Activated CD4-positive, alpha-beta memory T cell treated with anti-CD3 and anti-CD28 coated beads for 36 hours (primary cell): ENCODE measurements at regions not wholly inside any gene's neighbourhood (a gene's known extent, or its start where the extent isn't known, plus 50 kb on each side); places are given as distances from the start of the nearest gene placed in this dataset.

Source experiments
- CTCF ChIA-PET: fragments of 350-600 bp; sonication (Branson Sonifier 250); formaldehyde crosslinking; loops from one replicate; lab custom pipeline; 2021; ENCODE audit warnings: antibody characterized with exemption, inconsistent platforms; lab: Charles Lee
- POLR2A ChIA-PET: fragments of 350-600 bp; sonication (Branson Sonifier 250); formaldehyde crosslinking; loops from one replicate; lab custom pipeline; 2021; ENCODE audit warnings: antibody characterized with exemption; lab: Charles Lee
- DNase-seq: peaks from one replicate; pipeline ENCODE4 v3.0.0-alpha.2; 2020
- H3K27ac Mint-ChIP-seq: one replicate; pipeline ENCODE4 v1.8.0; 2021; ENCODE audit warnings: mixed read lengths
- H3K27me3 Mint-ChIP-seq: one replicate; pipeline ENCODE4 v1.8.0; 2021; ENCODE audit warnings: mixed read lengths
- H3K36me3 Mint-ChIP-seq: one replicate; pipeline ENCODE4 v1.8.0; 2021; ENCODE audit warnings: mixed read lengths
- H3K4me1 Mint-ChIP-seq: one replicate; pipeline ENCODE4 v1.8.0; 2021; ENCODE audit warnings: low read depth, mixed read lengths
- H3K4me3 Mint-ChIP-seq: one replicate; pipeline ENCODE4 v1.8.0; 2021; ENCODE audit warnings: mild to moderate bottlenecking, mixed read lengths
- H3K9me3 Mint-ChIP-seq: one replicate; pipeline ENCODE4 v1.8.0; 2021; ENCODE audit warnings: mixed read lengths
- intact Hi-C: fragments of 100-400 bp; cut with micrococcal nuclease; formaldehyde crosslinking; loops from one replicate; pipeline ENCODE4 v1.15.1; 2023

GRCh38 chr6:15882345-15882744 lies 219.5 kb upstream of the DTNBP1 start:
- intact Hi-C loops = no loop called here
- H3K4me1 Mint-ChIP-seq = peaks cover 26% of the 10 kb centered on the region
- peaks cover 4% of the 10 kb centered on the region for H3K27me3 Mint-ChIP-seq
- H3K36me3 Mint-ChIP-seq = no peaks in the 10 kb centered on the region
- H3K4me3 Mint-ChIP-seq = no peak overlapping the region
- H3K9me3 Mint-ChIP-seq = no peaks in the 10 kb centered on the region
- no peak overlapping the region for H3K27ac Mint-ChIP-seq
- ChIA-PET CTCF (interaction anchor here (1.3 kb wide), 2 partner anchors 191 to 301 kb away, joined by 3 to 4 read pairs; no protein-coding TSS in a partner anchor), POLR2A (no interaction called here)
- DNase-seq = no peak

GRCh38 chr6:15881150-15881549 lies 218.3 kb upstream of the DTNBP1 start:
- ChIA-PET CTCF (interaction anchor here (0.6 to 2.5 kb wide), 4 partner anchors 12 to 302 kb away, joined by 3 to 9 read pairs (median 4); no protein-coding TSS in a partner anchor), POLR2A (no interaction called here)
- H3K4me3 Mint-ChIP-seq = no peak overlapping the region

GRCh38 chr6:15880262-15880973 lies 217.6 kb upstream of the DTNBP1 start:
- CTCF ChIA-PET = interaction anchor here (0.5 to 2.5 kb wide), 13 partner anchors 12 to 303 kb away, joined by 3 to 12 read pairs (median 4); partner anchors contain the start of gene MYLIP
- POLR2A ChIA-PET = interaction anchor here (0.6 to 1.6 kb wide), 5 partner anchors 21 to 256 kb away, joined by 3 to 12 read pairs (median 5); partner anchors contain the start of gene MYLIP
- DNase-seq = no peak
- Mint-ChIP-seq H3K4me1 (peaks cover 42% of the 10 kb centered on the region), H3K27ac (peak overlapping the region; percentile 76), H3K27me3 (peaks cover 4% of the 10 kb centered on the region), H3K9me3 (no peaks in the 10 kb centered on the region), H3K4me3 (no peak overlapping the region), H3K36me3 (no peaks in the 10 kb centered on the region)
- intact Hi-C loops = loop anchor here (1.0 to 2.0 kb wide), 3 partner anchors 20 to 189 kb away; no protein-coding TSS in a partner anchor

More at GRCh38 chr6:15881150-15881549, 218.3 kb upstream of the DTNBP1 start:
- peaks cover 4% of the 10 kb centered on the region for H3K27me3 Mint-ChIP-seq
- peaks cover 35% of the 10 kb centered on the region for H3K4me1 Mint-ChIP-seq
- no peaks in the 10 kb centered on the region for H3K36me3 Mint-ChIP-seq
- no peaks in the 10 kb centered on the region for H3K9me3 Mint-ChIP-seq
- no peak overlapping the region for H3K27ac Mint-ChIP-seq
- intact Hi-C loops = loop anchor here (2.0 kb wide), 1 partner anchor 20 kb away; no protein-coding TSS in a partner anchor
- no peak for DNase-seq

GRCh38 chr6:15879371-15880261 lies 216.8 kb upstream of the DTNBP1 start:
- peaks cover 4% of the 10 kb centered on the region for H3K27me3 Mint-ChIP-seq
- CTCF ChIA-PET = interaction anchor here (0.5 to 2.5 kb wide), 12 partner anchors 12 to 304 kb away, joined by 3 to 12 read pairs (median 4); partner anchors contain the start of gene MYLIP
- H3K4me3 Mint-ChIP-seq = peak overlapping the region; percentile 33
- intact Hi-C loops = loop anchor here (1.0 to 5.0 kb wide), 4 partner anchors 21 to 258 kb away; no protein-coding TSS in a partner anchor
- peak overlapping the region; percentile 76 for H3K27ac Mint-ChIP-seq
- DNase-seq = peak; percentile 85
- no peaks in the 10 kb centered on the region for H3K9me3 Mint-ChIP-seq
- no peaks in the 10 kb centered on the region for H3K36me3 Mint-ChIP-seq
- POLR2A ChIA-PET = interaction anchor here (0.6 to 1.6 kb wide), 5 partner anchors 22 to 257 kb away, joined by 3 to 12 read pairs (median 5); partner anchors contain the start of gene MYLIP
- H3K4me1 Mint-ChIP-seq = peaks cover 42% of the 10 kb centered on the region

DNA sequence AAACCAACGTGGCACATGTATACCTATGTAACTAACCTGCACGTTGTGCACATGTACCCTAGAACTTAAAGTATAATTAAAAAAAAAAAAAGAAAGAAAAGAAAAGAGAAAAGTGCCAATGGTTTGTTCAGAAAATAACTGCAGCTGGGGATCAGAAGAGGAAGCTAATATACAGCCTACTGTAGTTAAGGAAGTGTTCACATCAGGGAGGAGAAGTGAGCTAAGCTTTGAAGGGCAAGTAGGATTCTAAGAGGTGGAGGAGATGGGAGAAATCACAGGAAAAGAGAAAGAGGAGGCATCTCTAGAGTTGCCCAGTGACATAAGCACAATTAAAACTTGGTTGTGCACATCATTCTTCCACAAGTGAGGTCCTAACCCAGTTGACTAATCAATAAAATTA lies 214.4 kb upstream of the DTNBP1 start:
- DNase-seq = no peak
- H3K4me3 Mint-ChIP-seq = no peak overlapping the region
- H3K27me3 Mint-ChIP-seq = peaks cover 6% of the 10 kb centered on the region
- no peaks in the 10 kb centered on the region for H3K9me3 Mint-ChIP-seq
- H3K36me3 Mint-ChIP-seq = no peaks in the 10 kb centered on the region
- H3K27ac Mint-ChIP-seq = no peak overlapping the region
- intact Hi-C loops = loop anchor here (2.0 to 5.0 kb wide), 2 partner anchors 40 to 260 kb away; no protein-coding TSS in a partner anchor
- H3K4me1 Mint-ChIP-seq = peaks cover 42% of the 10 kb centered on the region
- POLR2A ChIA-PET = no interaction called here
- CTCF ChIA-PET = no interaction called here

- intact Hi-C loops = loop anchor here (1.0 to 5.0 kb wide), 5 partner anchors 38 to 261 kb away; no protein-coding TSS in a partner anchor
- H3K9me3 Mint-ChIP-seq = no peaks in the 10 kb centered on the region
These were observed 213.6 kb upstream of the DTNBP1 start for GRCh38 chr6:15876406-15876805.

DNA sequence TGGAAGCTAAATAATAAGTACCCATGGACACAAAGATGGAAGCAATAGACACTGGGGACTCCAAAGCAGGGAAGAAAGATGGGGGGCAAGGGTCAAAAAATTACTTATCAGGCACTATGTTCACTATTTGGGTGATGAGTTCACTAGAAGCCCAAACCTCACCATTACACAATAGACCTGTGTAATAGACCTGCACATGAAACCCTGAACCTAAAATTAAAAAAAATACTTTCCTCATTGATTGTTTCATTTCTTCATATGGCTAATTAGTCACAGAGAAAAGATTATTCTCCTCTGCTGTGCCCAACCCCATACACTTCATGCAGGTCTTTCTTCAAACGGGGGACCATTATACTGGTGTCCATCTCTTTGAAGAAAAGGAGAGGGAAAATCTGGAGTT lies 213.0 kb upstream of the DTNBP1 start:
- no peaks in the 10 kb centered on the region for H3K36me3 Mint-ChIP-seq
- H3K4me3 Mint-ChIP-seq = no peak overlapping the region
- ChIA-PET POLR2A (interaction anchor here (0.6 to 1.2 kb wide), 3 partner anchors 23 to 253 kb away, joined by 3 to 4 read pairs (median 4); partner anchors contain the start of gene MYLIP), CTCF (interaction anchor here (1.0 kb wide), 2 partner anchors 183 to 307 kb away, joined by 3 to 5 read pairs; no protein-coding TSS in a partner anchor)
- H3K4me1 Mint-ChIP-seq = peaks cover 38% of the 10 kb centered on the region
- peaks cover 9% of the 10 kb centered on the region for H3K27me3 Mint-ChIP-seq
- intact Hi-C loops = loop anchor here (1.0 to 5.0 kb wide), 5 partner anchors 39 to 262 kb away; no protein-coding TSS in a partner anchor
- no peak for DNase-seq
- H3K27ac Mint-ChIP-seq = no peak overlapping the region
- H3K9me3 Mint-ChIP-seq = no peaks in the 10 kb centered on the region

More at GRCh38 chr6:15876406-15876805, 213.6 kb upstream of the DTNBP1 start:
- H3K4me3 Mint-ChIP-seq = no peak overlapping the region
- peak; percentile 33 for DNase-seq
- ChIA-PET CTCF (interaction anchor here (1.0 kb wide), 2 partner anchors 184 to 307 kb away, joined by 3 to 5 read pairs; no protein-coding TSS in a partner anchor), POLR2A (interaction anchor here (0.6 to 1.2 kb wide), 3 partner anchors 24 to 252 kb away, joined by 3 to 4 read pairs (median 4); partner anchors contain the start of gene MYLIP)
- no peak overlapping the region for H3K27ac Mint-ChIP-seq
- peaks cover 8% of the 10 kb centered on the region for H3K27me3 Mint-ChIP-seq
- no peaks in the 10 kb centered on the region for H3K36me3 Mint-ChIP-seq
- peaks cover 42% of the 10 kb centered on the region for H3K4me1 Mint-ChIP-seq

DNA sequence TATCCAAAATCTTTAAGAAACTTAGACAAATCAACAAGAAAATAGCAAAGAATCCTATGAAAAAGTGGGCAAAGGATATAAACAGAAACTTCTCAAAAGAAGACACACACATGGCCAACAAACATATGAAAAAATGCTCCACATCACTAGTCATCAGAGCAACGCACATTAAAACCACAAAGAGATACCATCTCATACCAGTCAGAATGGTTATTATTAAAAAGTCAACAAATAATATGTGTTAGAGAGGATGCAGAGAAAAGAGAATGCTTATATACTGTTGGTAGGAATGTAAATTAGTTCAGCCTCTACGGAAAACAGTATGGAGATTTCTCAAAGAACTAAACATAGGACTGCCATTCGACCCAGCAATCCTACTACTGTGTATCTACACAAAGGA lies 212.0 kb upstream of the DTNBP1 start:
- Mint-ChIP-seq H3K9me3 (no peaks in the 10 kb centered on the region), H3K4me3 (no peak overlapping the region), H3K27ac (no peak overlapping the region), H3K4me1 (peaks cover 28% of the 10 kb centered on the region), H3K36me3 (no peaks in the 10 kb centered on the region), H3K27me3 (peaks cover 16% of the 10 kb centered on the region)
- ChIA-PET POLR2A (no interaction called here), CTCF (no interaction called here)
- no peak for DNase-seq
- intact Hi-C loops = loop anchor here (5.0 kb wide), 1 partner anchor 262 kb away; no protein-coding TSS in a partner anchor

DNA sequence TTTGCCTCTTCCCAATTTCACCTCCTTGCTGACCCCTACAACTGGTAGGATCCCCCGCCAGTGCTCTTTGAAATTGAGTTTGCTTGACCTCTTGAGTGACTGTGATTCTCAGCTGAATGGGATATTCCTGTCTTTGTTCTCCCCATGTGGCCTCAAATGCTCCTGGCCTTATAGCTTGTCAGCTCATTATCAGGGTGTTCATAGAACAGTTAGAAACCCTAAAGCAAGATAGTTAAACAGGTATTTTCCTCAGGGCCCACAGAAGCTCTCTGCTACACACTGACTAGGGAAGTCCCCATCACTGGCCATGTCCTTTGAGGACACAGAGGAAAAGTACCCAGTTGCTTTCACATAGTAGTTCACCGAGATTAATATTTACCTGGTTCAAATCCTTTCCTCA lies 211.5 kb upstream of the DTNBP1 start:
- ChIA-PET POLR2A (interaction anchor here (1.0 kb wide), 1 partner anchor 38 kb away, joined by 3 read pairs; no protein-coding TSS in a partner anchor), CTCF (no interaction called here)
- no peak overlapping the region for H3K27ac Mint-ChIP-seq
- H3K9me3 Mint-ChIP-seq = no peaks in the 10 kb centered on the region
- intact Hi-C loops = no loop called here
- peaks cover 16% of the 10 kb centered on the region for H3K27me3 Mint-ChIP-seq
- no peak overlapping the region for H3K4me3 Mint-ChIP-seq
- H3K36me3 Mint-ChIP-seq = no peaks in the 10 kb centered on the region
- H3K4me1 Mint-ChIP-seq = peaks cover 23% of the 10 kb centered on the region
- no peak for DNase-seq

DNA sequence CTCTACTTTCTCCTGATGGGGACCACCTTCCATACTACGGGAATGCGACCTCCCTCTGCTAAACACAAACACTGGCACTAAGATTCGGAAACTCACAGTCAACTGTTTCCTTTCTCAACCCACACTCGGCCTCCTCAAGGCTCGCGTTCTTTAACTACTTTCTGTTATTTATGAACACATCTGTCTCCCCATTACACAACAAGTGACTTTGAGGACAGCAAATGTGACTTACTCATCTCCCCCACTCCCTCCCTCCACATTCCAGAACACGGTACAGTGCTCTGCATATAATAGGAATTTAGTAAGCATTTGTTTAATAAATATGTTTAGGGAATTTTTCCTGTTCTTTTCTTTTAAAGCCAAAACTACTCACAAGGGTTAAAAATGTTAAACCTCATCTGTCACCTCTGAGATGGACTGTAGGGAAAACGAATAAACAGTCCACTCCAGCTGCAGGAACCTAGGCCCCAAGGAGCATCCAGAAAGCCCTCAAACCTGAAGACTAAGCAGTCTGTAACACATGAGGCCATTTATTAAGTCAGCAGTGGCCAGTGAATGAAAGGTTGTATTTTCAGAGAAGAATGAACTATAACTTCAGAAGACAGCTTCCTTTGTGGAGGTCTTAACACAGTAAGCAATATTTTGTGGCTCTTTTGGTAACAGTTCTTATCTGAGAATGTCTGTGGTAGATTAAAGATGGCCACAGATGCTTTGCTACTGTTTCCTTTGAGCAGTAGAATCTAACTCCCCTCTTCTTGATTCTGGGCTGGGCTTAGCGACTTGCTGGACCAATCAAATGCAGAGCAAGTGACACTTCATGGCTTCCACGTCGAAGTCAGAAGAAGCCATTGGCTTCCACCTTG lies 209.6 kb upstream of the DTNBP1 start:
- no peak overlapping the region for H3K4me3 Mint-ChIP-seq
- peaks cover 16% of the 10 kb centered on the region for H3K4me1 Mint-ChIP-seq
- ChIA-PET POLR2A (no interaction called here), CTCF (no interaction called here)
- H3K27me3 Mint-ChIP-seq = peaks cover 19% of the 10 kb centered on the region
- no peak overlapping the region for H3K27ac Mint-ChIP-seq
- intact Hi-C loops = no loop called here
- no peaks in the 10 kb centered on the region for H3K9me3 Mint-ChIP-seq
- H3K36me3 Mint-ChIP-seq = no peaks in the 10 kb centered on the region
- DNase-seq = no peak
